H1 (cell line): ENCODE measurements at regions not wholly inside any gene's neighbourhood (a gene's known extent, or its start where the extent isn't known, plus 50 kb on each side); places are given as distances from the start of the nearest gene placed in this dataset.

ENCODE experiments used
- NRF1 ChIP-seq: IDR thresholded peaks from 2 replicates; pipeline ENCODE4 v1.6.1; 2011; ENCODE audit warnings: mild to moderate bottlenecking, low read depth, low read length, improper control_type of control experiment
- TF ChIP-seq, protein P1 (sequence below): fragments of 300-600 bp; sonication (generic); IDR thresholded peaks from 2 replicates; pipeline ENCODE4 v1.7.1; 2012; ENCODE audit warnings: low read length, moderate library complexity, mild to moderate bottlenecking, inconsistent platforms; ENCODE audit not compliant: insufficient replicate concordance
- TF ChIP-seq, protein P2 (sequence below): IDR thresholded peaks from 2 replicates; pipeline ENCODE4 v1.6.1; 2012; ENCODE audit warnings: low read length, inconsistent platforms

DNA sequence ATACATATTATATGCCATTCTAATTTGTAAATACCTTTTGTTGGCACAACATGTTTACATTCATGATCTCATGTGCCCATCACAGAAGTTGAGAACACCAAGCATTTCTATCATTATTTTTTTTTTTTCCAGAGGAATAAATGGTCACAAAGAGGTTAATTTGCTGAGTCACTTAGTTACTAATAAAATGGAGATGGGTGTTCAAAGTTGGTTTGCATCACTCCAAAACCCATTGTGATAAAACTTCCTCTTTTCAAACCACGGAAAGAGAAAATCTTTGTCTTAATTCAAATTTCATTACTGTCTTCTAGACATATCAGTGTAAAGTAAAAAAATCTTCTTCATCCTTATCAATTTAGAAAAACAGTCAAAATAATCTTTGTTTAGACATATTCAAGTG is 636.8 kb upstream of the CCDC179 start (continued):
- TF ChIP-seq, protein P1, sequence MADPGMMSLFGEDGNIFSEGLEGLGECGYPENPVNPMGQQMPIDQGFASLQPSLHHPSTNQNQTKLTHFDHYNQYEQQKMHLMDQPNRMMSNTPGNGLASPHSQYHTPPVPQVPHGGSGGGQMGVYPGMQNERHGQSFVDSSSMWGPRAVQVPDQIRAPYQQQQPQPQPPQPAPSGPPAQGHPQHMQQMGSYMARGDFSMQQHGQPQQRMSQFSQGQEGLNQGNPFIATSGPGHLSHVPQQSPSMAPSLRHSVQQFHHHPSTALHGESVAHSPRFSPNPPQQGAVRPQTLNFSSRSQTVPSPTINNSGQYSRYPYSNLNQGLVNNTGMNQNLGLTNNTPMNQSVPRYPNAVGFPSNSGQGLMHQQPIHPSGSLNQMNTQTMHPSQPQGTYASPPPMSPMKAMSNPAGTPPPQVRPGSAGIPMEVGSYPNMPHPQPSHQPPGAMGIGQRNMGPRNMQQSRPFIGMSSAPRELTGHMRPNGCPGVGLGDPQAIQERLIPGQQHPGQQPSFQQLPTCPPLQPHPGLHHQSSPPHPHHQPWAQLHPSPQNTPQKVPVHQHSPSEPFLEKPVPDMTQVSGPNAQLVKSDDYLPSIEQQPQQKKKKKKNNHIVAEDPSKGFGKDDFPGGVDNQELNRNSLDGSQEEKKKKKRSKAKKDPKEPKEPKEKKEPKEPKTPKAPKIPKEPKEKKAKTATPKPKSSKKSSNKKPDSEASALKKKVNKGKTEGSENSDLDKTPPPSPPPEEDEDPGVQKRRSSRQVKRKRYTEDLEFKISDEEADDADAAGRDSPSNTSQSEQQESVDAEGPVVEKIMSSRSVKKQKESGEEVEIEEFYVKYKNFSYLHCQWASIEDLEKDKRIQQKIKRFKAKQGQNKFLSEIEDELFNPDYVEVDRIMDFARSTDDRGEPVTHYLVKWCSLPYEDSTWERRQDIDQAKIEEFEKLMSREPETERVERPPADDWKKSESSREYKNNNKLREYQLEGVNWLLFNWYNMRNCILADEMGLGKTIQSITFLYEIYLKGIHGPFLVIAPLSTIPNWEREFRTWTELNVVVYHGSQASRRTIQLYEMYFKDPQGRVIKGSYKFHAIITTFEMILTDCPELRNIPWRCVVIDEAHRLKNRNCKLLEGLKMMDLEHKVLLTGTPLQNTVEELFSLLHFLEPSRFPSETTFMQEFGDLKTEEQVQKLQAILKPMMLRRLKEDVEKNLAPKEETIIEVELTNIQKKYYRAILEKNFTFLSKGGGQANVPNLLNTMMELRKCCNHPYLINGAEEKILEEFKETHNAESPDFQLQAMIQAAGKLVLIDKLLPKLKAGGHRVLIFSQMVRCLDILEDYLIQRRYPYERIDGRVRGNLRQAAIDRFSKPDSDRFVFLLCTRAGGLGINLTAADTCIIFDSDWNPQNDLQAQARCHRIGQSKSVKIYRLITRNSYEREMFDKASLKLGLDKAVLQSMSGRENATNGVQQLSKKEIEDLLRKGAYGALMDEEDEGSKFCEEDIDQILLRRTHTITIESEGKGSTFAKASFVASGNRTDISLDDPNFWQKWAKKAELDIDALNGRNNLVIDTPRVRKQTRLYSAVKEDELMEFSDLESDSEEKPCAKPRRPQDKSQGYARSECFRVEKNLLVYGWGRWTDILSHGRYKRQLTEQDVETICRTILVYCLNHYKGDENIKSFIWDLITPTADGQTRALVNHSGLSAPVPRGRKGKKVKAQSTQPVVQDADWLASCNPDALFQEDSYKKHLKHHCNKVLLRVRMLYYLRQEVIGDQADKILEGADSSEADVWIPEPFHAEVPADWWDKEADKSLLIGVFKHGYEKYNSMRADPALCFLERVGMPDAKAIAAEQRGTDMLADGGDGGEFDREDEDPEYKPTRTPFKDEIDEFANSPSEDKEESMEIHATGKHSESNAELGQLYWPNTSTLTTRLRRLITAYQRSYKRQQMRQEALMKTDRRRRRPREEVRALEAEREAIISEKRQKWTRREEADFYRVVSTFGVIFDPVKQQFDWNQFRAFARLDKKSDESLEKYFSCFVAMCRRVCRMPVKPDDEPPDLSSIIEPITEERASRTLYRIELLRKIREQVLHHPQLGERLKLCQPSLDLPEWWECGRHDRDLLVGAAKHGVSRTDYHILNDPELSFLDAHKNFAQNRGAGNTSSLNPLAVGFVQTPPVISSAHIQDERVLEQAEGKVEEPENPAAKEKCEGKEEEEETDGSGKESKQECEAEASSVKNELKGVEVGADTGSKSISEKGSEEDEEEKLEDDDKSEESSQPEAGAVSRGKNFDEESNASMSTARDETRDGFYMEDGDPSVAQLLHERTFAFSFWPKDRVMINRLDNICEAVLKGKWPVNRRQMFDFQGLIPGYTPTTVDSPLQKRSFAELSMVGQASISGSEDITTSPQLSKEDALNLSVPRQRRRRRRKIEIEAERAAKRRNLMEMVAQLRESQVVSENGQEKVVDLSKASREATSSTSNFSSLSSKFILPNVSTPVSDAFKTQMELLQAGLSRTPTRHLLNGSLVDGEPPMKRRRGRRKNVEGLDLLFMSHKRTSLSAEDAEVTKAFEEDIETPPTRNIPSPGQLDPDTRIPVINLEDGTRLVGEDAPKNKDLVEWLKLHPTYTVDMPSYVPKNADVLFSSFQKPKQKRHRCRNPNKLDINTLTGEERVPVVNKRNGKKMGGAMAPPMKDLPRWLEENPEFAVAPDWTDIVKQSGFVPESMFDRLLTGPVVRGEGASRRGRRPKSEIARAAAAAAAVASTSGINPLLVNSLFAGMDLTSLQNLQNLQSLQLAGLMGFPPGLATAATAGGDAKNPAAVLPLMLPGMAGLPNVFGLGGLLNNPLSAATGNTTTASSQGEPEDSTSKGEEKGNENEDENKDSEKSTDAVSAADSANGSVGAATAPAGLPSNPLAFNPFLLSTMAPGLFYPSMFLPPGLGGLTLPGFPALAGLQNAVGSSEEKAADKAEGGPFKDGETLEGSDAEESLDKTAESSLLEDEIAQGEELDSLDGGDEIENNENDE = no peak
- no peak for TF ChIP-seq NRF1
- TF ChIP-seq, protein P2, sequence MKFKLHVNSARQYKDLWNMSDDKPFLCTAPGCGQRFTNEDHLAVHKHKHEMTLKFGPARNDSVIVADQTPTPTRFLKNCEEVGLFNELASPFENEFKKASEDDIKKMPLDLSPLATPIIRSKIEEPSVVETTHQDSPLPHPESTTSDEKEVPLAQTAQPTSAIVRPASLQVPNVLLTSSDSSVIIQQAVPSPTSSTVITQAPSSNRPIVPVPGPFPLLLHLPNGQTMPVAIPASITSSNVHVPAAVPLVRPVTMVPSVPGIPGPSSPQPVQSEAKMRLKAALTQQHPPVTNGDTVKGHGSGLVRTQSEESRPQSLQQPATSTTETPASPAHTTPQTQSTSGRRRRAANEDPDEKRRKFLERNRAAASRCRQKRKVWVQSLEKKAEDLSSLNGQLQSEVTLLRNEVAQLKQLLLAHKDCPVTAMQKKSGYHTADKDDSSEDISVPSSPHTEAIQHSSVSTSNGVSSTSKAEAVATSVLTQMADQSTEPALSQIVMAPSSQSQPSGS = no peak
- TF ChIP-seq, all 59 proteins: peak for 0
